ENCODE measurements at regions not wholly inside any gene's neighbourhood (a gene's known extent, or its start where the extent isn't known, plus 50 kb on each side); places are given as distances from the start of the nearest gene placed in this dataset.
A peak's percentile ranks its signal among the peaks of the same experiment; 100 is the strongest.
"Not testable (repeated sequence)": the region's sequence is repeated elsewhere in the genome, so short reads cannot be mapped to it uniquely, and the experiment has no call there.

DNA sequence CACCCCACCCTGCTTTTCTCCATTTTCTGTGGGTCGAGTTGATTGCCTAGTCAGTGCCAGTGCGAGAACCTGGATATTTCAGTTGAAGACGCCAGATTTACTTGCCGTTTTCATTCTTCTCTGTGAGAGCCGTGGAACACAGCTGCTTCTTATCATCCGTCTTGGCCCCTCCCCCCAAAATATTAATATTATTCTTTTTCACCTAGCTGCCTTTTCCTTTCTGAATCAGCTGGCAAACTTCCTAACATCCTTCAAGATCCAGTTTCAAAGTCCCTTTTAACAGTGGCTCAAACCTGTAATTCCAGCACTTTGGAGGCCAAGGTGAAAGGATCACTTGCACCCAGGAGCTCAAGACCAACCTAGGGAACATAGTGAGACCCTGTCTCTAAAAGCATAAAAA is 117.1 kb upstream of the RASA1 start:
- DNase-seq = no peak

DNA sequence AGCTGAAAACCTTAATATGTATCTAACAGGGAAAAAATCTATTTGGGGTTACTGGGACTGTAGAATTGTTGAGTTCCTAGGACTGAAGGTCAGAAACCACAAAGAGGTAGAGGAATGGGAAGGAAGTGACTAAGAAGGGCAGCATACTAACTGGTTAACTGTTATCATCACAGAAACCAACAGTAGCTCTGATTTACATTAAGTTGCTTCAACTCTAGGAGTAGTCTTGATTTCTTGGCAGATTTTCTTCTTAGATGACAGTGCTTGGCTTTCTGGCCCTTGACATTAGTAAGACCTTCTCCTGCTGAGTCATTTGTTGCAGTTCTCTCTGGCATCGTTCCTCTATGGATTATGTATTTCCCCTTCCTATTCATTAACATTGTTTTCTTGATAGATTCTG is 116.1 kb upstream of the RASA1 start:
- no peak for DNase-seq

DNA sequence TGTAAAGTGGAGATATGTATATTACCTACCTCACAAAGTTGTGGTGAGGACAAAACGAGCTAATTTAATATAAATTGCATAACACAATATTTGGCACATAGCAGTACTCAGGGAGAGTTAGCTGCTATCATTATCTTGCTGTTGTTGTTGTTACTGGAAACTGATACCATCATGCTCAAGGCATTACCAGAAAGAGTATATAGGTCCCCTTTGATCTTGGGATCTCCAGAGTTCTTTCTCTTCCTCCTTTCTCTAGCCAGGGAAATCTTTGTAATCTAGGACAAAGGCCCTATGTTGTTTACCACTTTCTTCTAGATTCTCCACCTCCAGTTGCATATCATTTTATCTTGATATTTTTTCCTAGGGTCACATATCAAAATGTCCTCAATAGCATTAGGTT is 114.8 kb upstream of the RASA1 start:
- no peak for DNase-seq

DNA sequence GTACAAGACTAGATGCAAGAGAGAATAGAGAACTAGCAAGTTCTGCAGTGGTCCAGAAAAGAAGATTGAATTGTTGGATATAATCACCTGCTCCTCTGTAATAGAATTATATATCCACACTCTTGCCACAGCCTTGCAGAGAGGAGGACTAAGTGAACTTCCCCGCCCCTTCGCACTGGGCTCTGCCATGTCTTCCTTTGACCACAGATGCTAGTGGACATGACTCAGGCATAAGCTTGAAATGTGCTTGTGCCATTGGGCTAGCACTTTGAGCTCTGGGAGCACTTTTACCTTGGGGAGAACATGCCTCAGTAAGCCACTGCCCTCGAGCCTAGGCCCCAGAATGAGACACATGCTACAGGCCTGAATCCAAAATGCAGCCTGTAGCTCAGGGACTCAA is 113.5 kb upstream of the RASA1 start:
- DNase-seq = no peak

DNA sequence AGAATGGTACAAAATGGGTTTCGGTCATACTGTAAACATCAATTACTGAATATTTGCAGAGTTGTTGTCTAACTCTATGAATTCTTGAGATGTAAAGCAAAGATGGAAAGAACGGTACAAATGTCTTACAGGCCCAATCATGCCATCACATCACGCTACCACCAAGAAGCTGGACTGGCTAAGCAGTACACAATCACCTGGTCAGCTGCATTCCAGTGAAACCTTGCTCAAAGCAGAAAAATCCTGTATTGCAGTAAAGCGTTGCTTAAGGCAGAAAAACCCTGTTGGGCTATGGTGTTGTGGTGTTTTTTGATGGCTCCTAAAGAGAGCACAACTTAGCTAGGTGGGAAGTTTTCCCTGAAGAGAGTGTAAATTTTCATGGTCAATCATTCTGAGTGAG is 112.6 kb upstream of the RASA1 start:
- DNase-seq = no peak

DNA sequence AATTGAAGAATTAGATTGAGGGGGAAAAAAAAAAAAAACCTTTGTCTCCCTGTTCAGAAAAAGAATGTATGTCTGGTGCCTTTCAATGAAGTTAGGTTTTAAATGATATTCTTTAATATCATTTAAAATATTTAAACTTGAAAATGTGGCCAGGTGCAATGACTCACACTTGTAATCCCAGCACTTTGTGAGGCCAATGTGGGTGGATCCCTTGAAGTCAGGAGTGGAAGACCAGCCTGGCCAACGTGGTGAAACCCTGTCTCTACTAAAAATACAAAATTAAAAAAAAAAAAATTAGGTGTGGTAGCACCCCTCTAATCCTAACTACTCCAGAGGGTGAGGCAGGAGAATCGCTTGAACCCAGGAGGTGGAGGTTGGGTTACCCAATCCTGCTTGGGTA is 111.1 kb upstream of the RASA1 start:
- no peak for DNase-seq

DNA sequence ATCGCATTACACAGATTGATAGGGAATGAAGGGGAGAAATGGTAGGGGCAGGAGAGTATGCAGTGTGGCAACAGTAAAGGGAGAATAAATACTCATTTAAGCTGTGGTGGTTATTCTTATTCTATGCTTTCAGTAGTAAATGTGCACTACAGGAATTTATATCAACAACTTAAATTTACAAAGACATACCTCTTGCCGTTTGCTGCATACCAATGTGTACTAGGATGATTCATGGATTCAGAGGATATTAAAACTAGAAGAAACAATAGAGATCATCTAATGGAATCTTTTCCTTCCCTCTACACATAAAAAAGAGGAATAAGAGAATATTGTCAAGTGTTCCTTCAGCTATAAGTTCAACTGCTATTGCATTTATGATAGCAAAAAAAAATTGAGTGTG is 103.3 kb upstream of the RASA1 start:
- DNase-seq = no peak

DNA sequence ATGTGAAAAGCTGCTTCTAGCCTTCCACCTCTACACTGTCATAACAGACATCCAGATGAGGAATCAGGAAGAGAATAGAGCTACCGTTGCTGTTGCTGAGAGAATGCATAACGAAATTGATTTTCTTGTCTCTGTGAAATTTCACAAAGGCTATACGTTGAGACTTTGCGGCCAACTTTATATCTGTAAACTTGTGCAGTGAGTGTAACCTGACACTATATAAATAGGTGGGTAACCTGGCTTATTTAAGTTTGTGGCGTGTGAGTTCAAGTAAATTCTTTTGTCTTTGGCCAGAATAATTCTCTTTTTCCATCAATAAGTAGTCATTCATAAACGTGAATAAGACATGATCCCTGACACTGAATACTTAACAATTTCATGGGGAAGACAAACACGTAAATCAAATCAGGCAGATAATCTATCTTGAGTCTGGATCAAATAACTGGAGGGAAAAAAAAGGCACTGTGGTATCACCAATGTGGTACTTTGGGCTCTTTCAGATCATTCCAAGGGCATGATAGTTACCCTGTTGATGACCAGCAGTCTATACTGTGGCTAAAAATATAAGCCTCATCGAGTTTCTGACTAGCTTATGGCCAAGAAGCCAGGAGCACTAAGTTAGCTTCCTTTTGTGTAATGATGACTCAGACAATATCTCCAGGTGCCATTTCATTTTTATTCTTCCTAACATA is 98.2 kb upstream of the RASA1 start:
- DNase-seq = no peak

DNA sequence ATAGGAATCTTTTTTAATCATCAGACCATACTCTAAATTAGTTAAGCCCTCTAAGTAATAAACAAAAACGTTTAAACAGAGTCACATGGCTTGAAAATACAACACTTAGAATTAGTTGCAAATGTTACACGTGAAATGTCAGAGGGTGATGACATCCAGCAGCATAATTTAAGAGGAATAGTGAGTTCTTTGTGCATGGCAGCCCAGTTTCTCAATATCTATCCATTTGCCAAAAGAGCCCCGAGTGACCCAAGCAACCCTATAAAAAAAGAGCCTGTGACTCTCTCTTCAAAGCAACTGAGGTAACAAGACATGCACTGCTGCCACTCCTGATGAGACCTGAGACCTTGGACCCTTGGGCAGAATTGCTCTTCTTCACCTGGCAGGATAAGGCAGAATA is 96.9 kb upstream of the RASA1 start:
- no peak for DNase-seq

DNA sequence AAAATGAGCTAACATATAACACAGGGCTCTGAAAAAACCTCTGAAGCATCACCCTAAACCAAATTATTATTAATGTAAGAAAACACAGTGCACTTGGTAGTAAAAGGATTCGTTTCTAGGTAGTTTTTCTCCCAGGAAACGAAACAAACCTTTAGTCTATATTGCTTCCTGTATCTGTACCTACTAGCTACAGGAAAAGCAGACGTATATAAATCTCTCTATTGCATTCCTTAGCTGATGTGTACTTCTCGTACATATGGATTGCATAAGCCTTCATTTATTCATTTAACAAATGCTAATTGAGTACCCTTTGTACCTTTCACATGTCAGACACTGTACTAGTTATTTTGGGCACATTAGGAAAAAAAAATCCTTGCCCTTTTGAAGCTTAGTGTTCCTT is 85.0 kb upstream of the RASA1 start:
- peak; percentile 9 for DNase-seq

DNA sequence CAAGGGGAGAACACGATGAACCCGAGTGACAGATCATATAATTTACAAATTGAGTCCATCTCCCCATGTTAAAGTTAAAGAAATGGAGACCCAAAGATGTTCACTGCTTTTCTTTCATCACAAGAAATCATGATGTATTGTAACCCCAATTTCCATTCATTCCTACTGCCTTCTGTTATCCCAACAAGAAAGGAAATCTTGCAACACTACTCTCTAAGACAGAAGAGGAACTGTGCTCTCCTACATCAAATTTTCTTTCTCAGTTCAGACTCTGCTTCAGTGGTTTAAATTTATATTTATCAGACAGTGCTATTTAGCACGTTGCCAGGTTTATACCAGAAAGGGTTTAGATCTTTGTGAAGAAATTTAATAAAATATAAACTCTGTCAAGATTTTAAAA is 83.8 kb upstream of the RASA1 start:
- DNase-seq = no peak

DNA sequence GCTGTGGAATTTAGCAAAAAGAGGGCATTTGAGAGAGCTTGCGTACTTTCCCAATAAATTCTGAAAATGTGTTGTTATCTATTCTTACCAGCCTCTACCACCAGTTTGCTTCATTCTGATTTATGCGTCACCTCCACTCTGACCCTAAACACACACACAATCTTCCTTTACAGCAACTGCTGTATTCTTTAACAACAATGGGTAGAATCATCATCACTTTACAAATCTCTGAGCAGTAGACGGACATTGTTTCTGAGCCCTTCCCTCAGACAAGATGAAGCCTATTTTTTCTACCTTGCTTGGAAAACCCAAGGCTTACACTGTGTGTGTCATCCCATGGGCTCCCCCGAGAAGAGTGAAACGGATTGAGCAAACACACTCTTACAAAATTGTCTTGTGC is 83.1 kb upstream of the RASA1 start:
- DNase-seq = no peak

DNA sequence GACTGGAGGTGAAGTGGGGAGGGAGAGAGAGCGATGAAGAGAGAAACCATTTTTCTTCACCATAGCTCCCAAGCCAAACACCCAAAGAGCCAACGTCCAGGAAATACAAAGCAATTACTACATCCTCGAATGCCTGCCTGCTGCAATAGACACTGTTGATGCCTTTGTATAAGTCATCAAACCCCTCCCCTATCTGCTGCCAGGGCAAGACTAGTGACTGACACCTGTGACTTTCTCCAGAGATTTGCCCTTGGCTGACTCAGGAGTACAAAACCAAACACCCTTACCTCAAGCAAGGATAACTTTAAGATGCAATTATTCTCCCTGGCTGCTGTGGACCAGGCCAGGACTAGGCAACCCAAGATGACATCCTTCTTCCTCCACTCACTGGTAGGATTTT is 81.8 kb upstream of the RASA1 start:
- DNase-seq = no peak

DNA sequence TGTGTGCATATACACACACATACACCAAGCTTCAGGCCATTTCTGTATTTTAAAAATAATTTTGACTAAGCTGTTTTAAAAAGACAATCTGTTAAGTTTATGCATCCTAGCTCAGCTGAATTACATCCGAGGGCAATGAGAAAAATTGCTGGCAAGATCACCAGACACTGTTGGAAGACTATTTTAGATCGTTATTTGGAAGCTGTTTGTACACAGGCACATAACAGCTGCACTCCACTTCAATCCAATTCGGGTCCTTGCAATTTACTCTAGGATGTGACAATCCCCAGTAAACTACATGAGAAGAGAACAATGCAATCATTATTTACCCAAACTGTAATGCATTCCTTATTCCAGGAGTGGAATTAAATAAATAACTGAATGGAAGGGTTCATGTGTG is 79.3 kb upstream of the RASA1 start:
- no peak for DNase-seq

DNA sequence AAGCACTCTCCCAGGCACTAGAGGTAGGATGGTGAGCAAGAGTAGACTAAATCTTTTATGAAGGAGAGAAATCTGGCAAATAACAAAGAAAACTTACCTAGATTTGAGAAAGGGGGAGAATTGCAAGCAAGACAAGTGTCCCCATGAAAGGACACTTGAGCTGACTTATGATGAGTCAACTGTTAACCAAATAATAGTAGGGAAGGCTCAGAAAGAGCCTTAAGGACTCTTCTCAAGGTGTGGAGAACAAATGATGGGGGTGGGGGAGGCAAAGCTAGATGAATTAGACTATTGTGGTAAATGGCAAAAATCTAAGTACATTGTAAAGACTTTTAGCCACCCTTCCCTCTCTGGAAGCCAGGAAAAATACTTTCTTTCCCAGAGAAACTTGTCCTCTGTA is 77.6 kb upstream of the RASA1 start:
- no peak for DNase-seq

DNA sequence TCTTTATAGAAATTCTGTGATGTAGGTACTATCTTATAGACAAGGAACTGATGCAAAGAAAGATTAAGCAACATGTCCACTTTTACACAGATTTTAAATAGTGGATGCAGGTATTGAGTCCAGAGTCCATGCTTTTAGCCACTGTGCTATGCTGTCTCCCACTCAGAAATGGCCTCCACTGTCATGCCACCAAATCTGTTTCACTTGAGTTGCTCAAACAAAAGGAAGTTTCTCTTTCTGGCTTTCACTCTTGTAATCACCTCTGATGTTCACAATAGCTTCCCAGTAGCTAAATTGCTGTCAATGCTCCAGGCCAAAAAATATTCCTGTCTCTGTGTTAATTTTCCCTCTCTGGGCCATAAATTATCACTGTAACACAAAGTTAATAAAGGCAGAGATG is 77.0 kb upstream of the RASA1 start:
- DNase-seq = no peak

DNA sequence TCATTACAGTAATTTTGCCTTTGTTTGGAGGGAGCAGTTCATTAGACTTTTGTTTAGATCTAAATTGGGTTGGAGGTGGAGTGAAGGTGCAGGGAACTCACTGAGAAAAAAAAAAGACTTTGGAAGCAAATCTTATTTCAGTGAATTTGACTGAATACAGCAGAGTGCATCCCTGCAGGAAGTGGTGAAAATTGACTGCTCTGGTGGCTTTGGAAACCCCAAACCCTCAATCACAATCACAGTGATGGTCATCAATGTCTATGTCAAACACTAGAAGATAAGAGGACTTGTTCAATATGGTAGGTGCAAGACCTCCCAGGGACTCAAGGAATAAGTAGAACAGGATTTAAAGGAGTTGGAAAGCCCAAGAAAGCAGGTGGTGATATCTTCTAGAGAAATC is 76.0 kb upstream of the RASA1 start:
- no peak for DNase-seq

DNA sequence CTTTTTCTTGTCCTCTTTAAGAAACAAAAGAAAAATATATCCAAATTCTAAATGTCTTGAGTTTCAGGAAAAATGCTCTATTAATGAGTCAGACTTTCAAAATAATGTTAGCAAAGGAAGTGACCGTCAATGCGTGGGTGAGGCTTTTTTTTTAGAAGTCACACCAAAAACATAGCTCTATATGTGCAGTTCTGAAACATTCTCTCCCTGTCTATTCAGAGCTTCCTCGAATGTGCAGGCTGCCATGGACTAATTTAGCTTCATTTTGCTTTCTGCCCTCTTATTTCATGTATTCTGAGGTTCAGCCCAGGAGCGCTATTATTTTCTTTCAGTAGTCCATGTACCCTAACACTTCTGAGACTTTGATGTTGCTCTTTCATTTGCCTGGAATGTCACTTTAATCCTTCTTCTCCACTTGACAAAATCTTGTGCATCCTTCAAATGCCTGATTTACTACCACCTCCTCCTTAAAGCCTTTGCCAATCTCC is 72.5 kb upstream of the RASA1 start:
- DNase-seq = no peak

DNA sequence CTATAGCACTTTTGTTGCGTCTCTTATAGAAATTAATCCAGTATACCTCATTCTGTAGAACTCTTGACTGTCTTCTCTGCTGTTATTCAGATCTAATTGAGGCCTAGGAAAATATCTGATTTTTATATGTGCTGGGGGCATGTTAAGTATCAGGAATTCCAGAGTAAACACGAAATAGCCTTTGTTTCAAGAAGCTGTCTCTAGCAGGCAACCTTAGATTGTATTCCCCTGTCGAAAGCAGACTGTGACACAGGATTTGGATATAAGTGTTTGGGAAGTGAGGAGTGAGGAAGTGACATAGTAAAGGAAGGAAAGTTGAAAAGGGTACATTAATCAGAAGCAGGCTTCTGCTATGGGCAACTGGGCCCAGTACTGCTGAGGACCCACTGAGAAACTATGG is 72.1 kb upstream of the RASA1 start:
- no peak for DNase-seq

DNA sequence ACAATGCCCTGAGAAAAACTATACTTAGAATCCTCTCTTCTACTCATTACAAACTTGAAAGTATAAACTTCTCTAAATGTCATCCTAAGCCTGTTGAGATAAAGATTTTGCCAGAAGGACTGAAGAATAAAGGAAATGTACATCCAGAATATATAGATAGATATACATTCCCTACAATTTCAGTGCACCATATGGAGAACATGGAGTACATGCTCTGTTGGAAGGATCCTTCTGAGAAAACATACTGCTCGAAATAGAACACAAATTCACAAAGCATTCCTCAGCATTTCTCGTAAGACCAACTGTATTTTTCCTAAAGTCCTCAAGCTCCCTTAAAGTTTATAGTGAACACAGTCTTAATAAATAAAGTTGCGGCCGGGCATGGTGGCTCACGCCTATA is 69.7 kb upstream of the RASA1 start:
- DNase-seq = no peak

DNA sequence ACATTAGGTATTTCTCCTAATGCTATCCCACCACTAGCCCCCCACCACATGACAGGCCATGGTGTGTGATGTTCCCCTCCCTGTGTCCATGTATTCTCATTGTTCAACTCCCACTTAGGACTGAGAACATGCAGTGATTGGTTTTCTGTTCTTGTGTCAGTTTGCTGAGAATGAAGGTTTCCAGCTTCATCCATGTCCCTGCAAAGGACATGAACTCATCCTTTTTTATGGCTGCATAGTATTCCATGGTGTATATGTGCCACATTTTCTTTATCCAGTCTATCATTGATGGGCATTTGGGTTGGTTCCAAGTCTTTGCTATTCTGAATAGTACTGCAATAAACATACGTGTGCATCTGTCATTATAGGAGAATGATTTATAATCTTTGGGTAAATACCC is 68.4 kb upstream of the RASA1 start:
- not testable (repeated sequence) for DNase-seq

DNA sequence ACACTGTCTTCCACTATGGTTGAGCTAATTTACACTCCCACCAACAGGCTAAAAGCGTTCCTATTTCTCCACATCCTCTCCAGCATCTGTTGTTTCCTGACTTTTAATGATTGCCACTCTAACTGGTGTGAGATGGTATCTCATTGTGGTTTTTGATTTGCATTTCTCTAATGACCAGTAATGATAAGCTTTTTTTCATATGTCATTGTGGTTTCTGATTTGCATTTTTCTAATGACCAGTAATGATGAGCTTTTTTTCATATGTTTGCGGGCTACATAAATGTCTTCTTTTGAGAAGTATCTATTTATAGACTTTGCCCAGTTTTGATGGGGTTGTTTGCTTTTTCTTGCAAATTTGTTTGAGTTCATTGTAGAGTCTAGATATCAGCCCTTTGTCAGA is 68.0 kb upstream of the RASA1 start:
- DNase-seq = not testable (repeated sequence)

DNA sequence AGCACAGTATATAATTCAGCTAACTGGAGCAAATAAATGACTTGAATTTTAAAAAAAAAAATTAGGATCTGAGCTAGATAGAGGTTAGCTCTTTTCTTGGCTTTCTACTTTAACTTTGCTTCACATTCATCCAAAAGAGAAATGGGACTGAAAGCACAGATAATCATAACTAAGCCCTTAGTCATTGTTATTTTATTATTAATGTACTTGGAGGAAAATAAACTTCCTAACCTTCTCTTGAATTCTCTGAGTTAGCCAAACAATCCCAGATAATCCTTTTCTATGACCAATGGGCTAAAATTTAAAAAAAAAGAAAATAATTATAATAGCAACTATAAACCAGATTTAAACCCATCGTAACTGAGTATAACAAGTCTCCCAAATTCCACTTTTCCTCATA is 57.6 kb upstream of the RASA1 start:
- no peak for DNase-seq

DNA sequence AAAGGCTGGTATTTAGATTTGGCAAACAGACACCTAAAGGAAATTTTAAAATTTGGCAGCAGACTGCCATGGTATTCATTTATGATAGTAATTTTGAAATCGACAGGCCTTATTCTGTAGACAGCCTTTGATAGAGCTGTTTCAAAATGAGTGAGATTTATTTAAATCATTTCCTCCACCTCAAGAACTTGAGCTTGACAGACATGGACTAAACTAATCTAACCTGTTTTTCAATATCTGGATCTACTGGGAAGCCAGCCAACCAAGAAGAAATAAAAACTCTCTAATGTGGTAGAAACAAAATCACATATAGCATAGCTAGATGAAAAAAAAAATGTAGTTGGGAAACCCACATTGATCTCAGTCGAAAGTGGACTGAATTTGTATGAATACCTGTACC is 56.9 kb upstream of the RASA1 start:
- no peak for DNase-seq

DNA sequence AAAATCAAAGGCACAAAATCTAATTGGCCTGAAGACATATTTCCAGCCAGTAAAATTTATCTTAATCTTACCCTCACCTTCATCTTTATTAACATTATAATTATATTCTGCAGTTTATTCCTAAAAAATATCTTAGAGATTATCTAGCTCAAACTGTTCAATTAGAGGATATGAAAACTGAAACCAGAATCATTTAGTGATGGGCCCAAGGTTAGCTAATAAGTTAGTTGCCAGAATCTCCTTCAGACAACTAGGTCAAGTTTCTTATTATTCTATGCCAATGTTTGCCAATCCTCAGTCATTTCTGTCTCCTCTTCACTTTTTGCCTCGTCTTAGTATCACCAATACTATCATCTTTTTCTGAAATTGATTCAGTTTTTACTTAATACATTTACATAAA is 56.0 kb upstream of the RASA1 start:
- no peak for DNase-seq

DNA sequence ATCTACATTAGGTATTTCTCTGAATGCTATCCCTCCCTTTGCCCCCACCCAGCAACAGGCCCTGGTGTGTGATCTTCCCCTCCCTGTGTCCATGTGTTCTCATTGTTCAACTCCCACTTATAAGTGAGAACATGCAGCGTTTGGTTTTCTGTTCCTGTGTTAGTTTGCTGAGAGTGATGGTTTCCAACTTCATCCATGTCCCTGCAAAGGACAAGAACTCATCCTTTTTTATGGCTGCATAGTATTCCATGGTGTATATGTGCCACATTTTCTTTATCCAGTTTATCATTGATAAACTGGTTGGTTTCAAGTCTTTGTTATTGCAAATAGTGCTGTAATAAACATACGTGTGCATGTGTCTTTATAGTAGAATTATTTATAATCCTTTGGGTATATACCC is 55.5 kb upstream of the RASA1 start:
- not testable (repeated sequence) for DNase-seq

All from CD4-positive, alpha-beta T cell treated with Interleukin-12 subunit alpha and Interleukin-12 subunit beta, for 1 hour (primary cell).